Liver (tissue), 7 donors: ENCODE measurements at regions not wholly inside any gene's neighbourhood (a gene's known extent, or its start where the extent isn't known, plus 50 kb on each side); places are given as distances from the start of the nearest gene placed in this dataset.

Source experiments
- DNase-seq: peaks from one replicate; pipeline ENCODE4 v3.0.0-alpha.2; 2017; ENCODE audit warnings: low spot score
- H3K27ac ChIP-seq, 2 donors: one replicate each; pipeline ENCODE4 v1.7.0; 2013; ENCODE audit warnings: inconsistent platforms in 2 of 2, low read length in 2 of 2, control low read depth in 1 of 2, low read depth in 1 of 2, mild to moderate bottlenecking in 1 of 2
- H3K27me3 ChIP-seq, 4 donors: one replicate each; pipeline versions ENCODE4 v1.6.1 to v1.7.0; 2013; ENCODE audit warnings: low read length in 3 of 4, inconsistent platforms in 1 of 4, mild to moderate bottlenecking in 1 of 4, moderate library complexity in 1 of 4; ENCODE audit not compliant: control insufficient read depth in 4 of 4, insufficient read depth in 4 of 4
- H3K36me3 ChIP-seq, 4 donors: one replicate each; pipeline versions ENCODE4 v1.6.1 to v1.7.0; 2013; ENCODE audit warnings: low read length in 3 of 4, mild to moderate bottlenecking in 3 of 4, low read depth in 1 of 4, moderate library complexity in 1 of 4; ENCODE audit not compliant: control insufficient read depth in 4 of 4, insufficient read depth in 3 of 4
- H3K4me1 ChIP-seq, 4 donors: one replicate each; pipeline versions ENCODE4 v1.6.1 to v1.7.0; 2013; ENCODE audit warnings: low read length in 3 of 4, mild to moderate bottlenecking in 3 of 4, moderate library complexity in 1 of 4; ENCODE audit not compliant: control insufficient read depth in 4 of 4, insufficient read depth in 4 of 4
- H3K4me3 ChIP-seq, 3 donors: one replicate each; pipeline versions ENCODE4 v1.6.1 to v1.7.0; 2013; ENCODE audit warnings: low read length in 3 of 3, control low read depth in 1 of 3, low read depth in 1 of 3, mild to moderate bottlenecking in 1 of 3
- H3K9ac ChIP-seq, 2 donors: one replicate each; pipeline ENCODE4 v1.7.0; 2013; ENCODE audit warnings: low read length in 2 of 2, mild to moderate bottlenecking in 2 of 2, moderate library complexity in 2 of 2, control low read depth in 1 of 2, low read depth in 1 of 2
- H3K9me3 ChIP-seq, 4 donors: one replicate each; pipeline versions ENCODE4 v1.6.1 to v1.7.0; 2013; ENCODE audit warnings: low read length in 3 of 4; ENCODE audit not compliant: control insufficient read depth in 4 of 4
- FOXA2 ChIP-seq: IDR thresholded peaks from 2 replicates; pipeline ENCODE4 v1.6.1; 2016; ENCODE audit warnings: antibody characterized with exemption
- GABPA ChIP-seq, 2 donors: IDR thresholded peaks in 1 of 2; conservative IDR thresholded peaks in 1 of 2; 2 replicates each; pipeline ENCODE4 v1.6.1; 2016; ENCODE audit warnings: antibody characterized with exemption in 2 of 2, mild to moderate bottlenecking in 1 of 2, moderate library complexity in 1 of 2
- HNF4G ChIP-seq: IDR thresholded peaks from 2 replicates; pipeline ENCODE4 v1.6.1; 2016; ENCODE audit warnings: antibody characterized with exemption
- JUND ChIP-seq, 2 donors: IDR thresholded peaks; 2 replicates each; pipeline ENCODE4 v1.6.1; 2016; ENCODE audit warnings: antibody characterized with exemption in 2 of 2
- NR2F2 ChIP-seq: IDR thresholded peaks from 2 replicates; pipeline ENCODE4 v1.6.1; 2016; ENCODE audit warnings: antibody characterized with exemption
- RXRA ChIP-seq, 2 donors: IDR thresholded peaks; 2 replicates each; pipeline ENCODE4 v1.6.1; 2017 to 2018; ENCODE audit warnings: antibody characterized with exemption in 2 of 2, mild to moderate bottlenecking in 1 of 2
- TAF1 ChIP-seq: conservative IDR thresholded peaks from 2 replicates; pipeline ENCODE4 v1.6.1; 2016; ENCODE audit warnings: antibody characterized with exemption, mild to moderate bottlenecking
- YY1 ChIP-seq: IDR thresholded peaks from 2 replicates; pipeline ENCODE4 v1.6.1; 2016; ENCODE audit warnings: antibody characterized with exemption, mild to moderate bottlenecking
- WGBS: extraction: QIAGEN DNeasy Blood & Tissue Kit; methylation state at CpG from one replicate; pipeline ENCODE4 v1.1.7; 2013; 5-methylcytosine and 5-hydroxymethylcytosine counted together
- TF ChIP-seq, protein P1 (sequence below): IDR thresholded peaks from 2 replicates; pipeline ENCODE4 v1.6.1; 2016; ENCODE audit warnings: antibody characterized with exemption, mild to moderate bottlenecking
- TF ChIP-seq, protein P2 (sequence below): IDR thresholded peaks from 2 replicates; pipeline ENCODE4 v1.6.1; 2016; ENCODE audit warnings: antibody characterized with exemption
- donor health status: healthy.
- donor health status: healthy.
- donor health status: healthy.
- donor health status: healthy.

DNA sequence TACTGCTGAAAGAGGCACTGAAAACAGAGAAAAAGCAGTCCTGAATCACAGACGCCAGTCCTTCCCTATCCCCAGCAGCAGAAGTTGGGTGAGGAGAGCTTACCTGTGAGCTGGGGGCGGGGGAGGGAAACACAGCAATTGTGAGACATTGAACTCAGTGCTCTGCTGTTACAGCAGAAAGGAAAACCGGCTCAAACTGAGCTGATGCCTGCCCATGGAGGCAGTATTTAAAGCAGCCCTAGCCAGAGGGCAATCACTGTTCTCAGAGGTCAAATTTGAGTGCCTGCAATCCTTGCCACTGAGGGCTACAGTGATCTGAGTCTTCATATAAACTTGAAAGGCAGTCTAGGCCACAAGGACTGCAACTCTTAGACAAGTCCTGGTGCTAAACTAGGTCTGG lies 220.7 kb downstream of the GRXCR1 start:
- TF ChIP-seq GABPA (IDR thresholded peaks at IDR 0.05 in 1 of 2, conservative IDR thresholded peaks at IDR 0.05 in 1 of 2) (no peak), JUND (IDR thresholded peaks at IDR 0.05) (no peak), FOXA2 (no peak), HNF4G (no peak), NR2F2 (no peak), RXRA (IDR thresholded peaks at IDR 0.05) (no peak), YY1 (no peak)
- TF ChIP-seq, protein P1, sequence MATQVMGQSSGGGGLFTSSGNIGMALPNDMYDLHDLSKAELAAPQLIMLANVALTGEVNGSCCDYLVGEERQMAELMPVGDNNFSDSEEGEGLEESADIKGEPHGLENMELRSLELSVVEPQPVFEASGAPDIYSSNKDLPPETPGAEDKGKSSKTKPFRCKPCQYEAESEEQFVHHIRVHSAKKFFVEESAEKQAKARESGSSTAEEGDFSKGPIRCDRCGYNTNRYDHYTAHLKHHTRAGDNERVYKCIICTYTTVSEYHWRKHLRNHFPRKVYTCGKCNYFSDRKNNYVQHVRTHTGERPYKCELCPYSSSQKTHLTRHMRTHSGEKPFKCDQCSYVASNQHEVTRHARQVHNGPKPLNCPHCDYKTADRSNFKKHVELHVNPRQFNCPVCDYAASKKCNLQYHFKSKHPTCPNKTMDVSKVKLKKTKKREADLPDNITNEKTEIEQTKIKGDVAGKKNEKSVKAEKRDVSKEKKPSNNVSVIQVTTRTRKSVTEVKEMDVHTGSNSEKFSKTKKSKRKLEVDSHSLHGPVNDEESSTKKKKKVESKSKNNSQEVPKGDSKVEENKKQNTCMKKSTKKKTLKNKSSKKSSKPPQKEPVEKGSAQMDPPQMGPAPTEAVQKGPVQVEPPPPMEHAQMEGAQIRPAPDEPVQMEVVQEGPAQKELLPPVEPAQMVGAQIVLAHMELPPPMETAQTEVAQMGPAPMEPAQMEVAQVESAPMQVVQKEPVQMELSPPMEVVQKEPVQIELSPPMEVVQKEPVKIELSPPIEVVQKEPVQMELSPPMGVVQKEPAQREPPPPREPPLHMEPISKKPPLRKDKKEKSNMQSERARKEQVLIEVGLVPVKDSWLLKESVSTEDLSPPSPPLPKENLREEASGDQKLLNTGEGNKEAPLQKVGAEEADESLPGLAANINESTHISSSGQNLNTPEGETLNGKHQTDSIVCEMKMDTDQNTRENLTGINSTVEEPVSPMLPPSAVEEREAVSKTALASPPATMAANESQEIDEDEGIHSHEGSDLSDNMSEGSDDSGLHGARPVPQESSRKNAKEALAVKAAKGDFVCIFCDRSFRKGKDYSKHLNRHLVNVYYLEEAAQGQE: no peak
- 40% methylated on average over 3 of the region's 3 CpGs for WGBS
- Histone ChIP-seq H3K4me3 (no peak overlapping the region), H3K27me3 (no peaks in the 10 kb centered on the region), H3K4me1 (no peaks in the 10 kb centered on the region), H3K27ac (no peak overlapping the region), H3K9ac (no peak overlapping the region), H3K9me3 (no peaks in the 10 kb centered on the region), H3K36me3 (no peaks in the 10 kb centered on the region)
- DNase-seq: no peak

DNA sequence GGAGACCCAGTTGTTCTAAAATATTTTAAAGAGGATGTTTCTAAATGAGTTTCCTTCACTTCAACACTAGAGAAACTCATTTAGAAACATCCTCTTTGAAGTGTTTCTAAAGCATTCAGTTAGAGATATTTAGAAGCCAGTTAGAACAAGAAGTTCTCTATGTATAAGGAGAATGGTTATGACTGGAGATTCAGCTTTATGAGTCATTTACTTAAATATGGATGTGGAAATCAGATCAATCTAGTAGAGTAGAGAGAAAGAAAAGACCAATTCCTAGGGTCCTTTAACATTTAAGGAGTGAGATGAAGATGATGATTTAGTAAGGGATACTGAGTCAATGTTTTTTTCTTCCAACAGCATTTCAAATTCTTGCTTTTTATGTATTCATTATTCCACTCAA lies 234.1 kb downstream of the GRXCR1 start:
- H3K9ac ChIP-seq: no peak overlapping the region
- no peaks in the 10 kb centered on the region for H3K4me1 ChIP-seq
- no peaks in the 10 kb centered on the region for H3K9me3 ChIP-seq
- H3K4me3 ChIP-seq: no peak overlapping the region
- no peak for DNase-seq
- H3K36me3 ChIP-seq: no peaks in the 10 kb centered on the region
- H3K27ac ChIP-seq: no peak overlapping the region
- no peaks in the 10 kb centered on the region for H3K27me3 ChIP-seq
- TF ChIP-seq YY1 (no peak), RXRA (IDR thresholded peaks at IDR 0.05) (no peak), TAF1 (no peak)

DNA sequence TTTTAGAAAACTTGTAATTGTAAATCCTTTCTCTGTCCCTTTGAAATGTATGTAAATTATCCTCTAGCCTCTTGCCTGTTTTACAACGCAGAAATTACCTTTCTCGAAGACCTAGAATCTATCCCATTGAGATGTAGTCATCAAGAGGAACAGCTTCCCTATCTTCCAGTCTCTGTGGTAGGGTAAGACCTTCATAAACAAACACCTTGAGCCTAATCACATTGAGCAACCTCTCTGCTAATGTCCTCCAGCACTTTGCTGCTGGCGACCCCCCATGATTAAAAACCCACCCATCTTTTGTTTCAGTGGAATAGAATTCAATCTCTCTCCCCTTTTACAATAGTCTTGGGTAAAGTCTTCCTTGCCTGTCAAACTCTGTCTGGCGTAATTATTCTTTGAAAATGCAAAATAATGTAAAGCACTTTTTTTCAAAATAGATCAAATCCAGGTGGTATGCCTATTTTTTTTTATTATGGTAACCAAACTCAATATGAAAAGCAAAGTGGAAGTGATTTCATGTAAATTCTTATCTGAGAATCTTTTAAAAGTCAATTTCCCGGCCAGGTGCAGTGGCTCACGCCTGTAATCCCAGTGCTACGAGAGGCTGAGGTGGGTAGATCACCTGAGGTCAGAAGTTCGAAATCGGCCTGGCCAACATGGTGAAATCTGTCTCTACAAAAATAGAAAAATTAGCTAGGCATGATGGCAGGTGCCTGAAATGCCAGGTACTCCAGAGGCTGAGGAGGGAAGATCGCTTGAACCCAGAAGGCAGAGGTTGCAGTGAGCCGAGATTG lies 237.9 kb downstream of the GRXCR1 start:
- TF ChIP-seq TAF1 (no peak), FOXA2 (no peak), NR2F2 (no peak)
- TF ChIP-seq, protein P2, sequence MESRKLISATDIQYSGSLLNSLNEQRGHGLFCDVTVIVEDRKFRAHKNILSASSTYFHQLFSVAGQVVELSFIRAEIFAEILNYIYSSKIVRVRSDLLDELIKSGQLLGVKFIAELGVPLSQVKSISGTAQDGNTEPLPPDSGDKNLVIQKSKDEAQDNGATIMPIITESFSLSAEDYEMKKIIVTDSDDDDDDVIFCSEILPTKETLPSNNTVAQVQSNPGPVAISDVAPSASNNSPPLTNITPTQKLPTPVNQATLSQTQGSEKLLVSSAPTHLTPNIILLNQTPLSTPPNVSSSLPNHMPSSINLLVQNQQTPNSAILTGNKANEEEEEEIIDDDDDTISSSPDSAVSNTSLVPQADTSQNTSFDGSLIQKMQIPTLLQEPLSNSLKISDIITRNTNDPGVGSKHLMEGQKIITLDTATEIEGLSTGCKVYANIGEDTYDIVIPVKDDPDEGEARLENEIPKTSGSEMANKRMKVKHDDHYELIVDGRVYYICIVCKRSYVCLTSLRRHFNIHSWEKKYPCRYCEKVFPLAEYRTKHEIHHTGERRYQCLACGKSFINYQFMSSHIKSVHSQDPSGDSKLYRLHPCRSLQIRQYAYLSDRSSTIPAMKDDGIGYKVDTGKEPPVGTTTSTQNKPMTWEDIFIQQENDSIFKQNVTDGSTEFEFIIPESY: no peak
- Histone ChIP-seq H3K4me1 (no peaks in the 10 kb centered on the region), H3K27me3 (no peaks in the 10 kb centered on the region), H3K9me3 (no peaks in the 10 kb centered on the region), H3K4me3 (no peak overlapping the region), H3K27ac (no peak overlapping the region), H3K36me3 (no peaks in the 10 kb centered on the region), H3K9ac (no peak overlapping the region)
- DNase-seq: no peak
- 76% methylated on average over 11 of the region's 11 CpGs for whole genome bisulfite sequencing
